Muscle of arm (tissue), 1 donor: ENCODE measurements at regions not wholly inside any gene's neighbourhood (a gene's known extent, or its start where the extent isn't known, plus 50 kb on each side); places are given as distances from the start of the nearest gene placed in this dataset.

ENCODE experiments used
- DNase-seq: peaks from one replicate; pipeline ENCODE4 v3.0.0-alpha.2; 2013

DNA sequence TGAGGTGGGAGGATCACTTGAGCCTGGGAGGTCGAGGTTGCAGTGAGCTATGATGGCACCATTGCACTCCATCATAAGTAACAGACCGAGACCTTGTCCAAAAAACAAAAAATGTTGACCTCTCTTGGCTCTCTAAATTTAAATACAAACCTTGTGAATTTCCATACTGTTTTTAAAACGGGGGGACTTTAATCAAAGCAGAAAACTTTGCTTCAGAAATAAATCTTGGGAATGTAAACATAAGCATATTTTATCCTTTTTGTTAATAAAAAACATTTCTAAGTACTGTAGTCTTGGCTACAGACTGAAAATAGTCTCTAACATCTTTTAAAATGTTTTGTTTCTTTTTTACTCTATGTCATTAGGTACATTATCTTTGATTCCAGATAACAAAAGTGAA is 130.7 kb upstream of the RASSF8 start:
- DNase-seq = no peak

DNA sequence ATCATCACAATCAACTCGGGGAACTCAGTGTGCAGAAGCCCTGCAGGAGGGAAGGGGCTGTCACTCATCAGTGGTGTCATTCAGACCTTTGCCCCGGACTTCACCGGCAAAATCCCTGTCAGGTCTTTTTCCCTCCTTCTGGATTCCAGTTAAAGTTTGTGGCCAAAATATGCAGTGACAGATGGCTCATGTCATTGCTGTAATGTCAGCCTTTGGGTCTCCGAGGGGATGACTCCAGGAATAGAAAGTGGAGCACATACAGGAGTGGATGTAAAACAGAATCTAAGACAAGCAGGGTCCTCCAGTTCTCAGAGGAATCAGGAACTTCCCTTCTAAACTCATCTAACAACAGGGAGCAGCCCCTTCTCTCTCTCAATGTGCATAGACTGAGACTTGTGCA is 130.3 kb upstream of the RASSF8 start:
- DNase-seq = no peak

DNA sequence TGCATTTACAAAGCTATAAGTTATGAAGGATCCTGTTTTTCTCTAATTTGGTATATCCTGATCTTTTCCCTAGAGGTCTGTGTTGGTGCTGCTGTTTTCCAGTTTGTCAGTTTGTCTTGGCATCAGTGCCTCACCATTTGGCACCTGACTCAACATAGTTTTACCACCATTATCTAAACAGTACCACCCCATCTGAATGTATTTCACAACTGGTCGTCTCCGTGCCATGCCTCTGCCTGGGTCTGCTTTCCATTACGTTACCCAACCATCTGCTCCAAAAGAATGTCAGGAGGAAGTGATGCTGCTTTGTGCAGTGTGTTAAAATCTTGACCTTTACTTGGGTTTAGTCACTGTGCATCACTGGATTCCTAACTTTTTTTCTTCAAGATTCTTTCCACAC is 129.3 kb upstream of the RASSF8 start:
- no peak for DNase-seq

DNA sequence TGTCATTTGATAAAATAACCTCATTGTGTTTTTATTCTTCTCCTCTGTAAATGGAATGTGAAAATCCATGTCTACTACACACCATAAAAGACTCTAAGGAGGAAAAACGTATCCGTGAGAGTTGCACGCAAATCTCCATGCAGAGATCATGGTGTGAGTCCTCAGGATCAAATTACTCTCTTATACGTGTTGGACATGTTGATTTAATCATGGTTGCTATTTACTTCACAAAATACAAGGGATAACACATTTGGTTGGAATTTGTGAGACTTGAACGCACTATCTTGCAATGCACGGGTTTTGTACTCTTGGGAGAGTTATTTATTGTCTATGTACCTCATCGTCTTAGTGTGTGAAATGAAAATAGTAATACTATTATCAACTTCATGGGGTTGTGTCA is 128.0 kb upstream of the RASSF8 start:
- DNase-seq = no peak

DNA sequence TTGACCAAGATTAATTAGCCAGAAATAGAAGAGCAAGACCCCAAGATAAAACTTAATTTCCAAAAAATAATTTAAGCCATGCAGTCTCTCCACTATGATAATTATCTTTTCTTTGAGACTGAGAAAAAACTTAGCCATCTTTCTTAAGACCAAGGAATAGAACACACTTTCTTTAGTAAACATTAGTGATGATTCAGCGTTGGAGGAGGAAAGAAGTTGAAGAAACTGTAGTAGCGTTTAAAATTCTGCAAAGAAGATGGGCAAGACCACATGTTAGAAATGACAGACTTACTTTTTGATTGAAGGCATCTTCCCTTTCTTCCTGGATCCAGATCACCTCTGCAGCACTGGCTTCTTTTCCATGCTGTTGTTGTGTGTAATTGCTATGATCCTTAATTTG is 124.8 kb upstream of the RASSF8 start:
- DNase-seq = no peak

DNA sequence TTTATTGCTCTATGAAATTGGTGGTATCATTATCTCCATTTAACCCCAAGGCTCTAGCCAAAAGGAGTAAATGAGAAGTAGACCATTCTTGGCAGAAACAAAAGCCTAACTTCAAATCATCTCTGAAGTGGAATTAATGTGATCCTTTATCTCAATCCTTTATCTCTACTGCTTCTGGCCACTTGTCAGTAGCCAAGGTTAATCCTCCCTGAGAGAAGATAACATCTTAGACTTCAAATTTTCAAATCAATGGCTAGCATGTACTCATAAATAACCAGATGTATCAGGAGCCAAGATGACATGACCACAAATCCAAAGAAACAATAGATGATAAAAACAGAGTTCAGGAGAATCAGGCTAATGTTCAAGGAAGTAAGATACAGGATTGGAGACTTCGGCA is 123.1 kb upstream of the RASSF8 start:
- no peak for DNase-seq

DNA sequence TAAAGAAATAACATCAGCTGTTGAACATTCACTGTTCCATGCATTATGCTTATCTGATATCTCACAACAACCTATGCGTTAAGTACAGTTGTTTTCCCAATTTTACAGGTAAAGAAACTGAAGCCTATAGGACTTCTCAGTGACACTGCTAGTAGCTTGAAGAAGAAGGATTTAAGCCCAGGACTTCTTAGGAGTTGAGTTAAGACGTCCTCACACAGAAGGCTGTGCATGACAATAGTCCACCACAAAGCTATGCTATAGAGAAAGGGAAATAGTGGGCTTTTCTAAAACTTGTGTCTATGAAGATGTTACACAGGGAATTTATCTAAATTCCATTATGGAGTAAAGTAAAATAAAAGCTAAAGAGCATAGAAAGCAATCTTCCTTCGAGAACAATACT is 120.5 kb upstream of the RASSF8 start:
- no peak for DNase-seq

DNA sequence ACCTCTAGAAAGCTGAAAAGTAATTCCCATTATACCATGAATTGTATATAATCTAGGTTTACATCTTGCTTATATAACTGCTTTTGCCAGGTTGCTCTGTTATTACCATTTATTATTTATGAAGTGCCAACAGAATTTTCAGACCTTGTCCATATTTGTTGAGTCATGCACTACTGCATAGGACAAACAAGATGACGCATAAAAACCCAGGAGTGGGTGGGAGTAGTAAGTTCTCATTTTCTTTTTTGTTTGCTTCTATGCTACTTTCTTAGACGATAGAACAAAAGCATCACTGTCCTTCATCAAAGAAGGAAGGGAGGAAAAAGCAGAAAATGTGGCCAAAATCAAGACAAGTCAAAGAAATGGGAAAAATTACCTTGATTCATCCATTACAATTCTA is 119.0 kb upstream of the RASSF8 start:
- no peak for DNase-seq

DNA sequence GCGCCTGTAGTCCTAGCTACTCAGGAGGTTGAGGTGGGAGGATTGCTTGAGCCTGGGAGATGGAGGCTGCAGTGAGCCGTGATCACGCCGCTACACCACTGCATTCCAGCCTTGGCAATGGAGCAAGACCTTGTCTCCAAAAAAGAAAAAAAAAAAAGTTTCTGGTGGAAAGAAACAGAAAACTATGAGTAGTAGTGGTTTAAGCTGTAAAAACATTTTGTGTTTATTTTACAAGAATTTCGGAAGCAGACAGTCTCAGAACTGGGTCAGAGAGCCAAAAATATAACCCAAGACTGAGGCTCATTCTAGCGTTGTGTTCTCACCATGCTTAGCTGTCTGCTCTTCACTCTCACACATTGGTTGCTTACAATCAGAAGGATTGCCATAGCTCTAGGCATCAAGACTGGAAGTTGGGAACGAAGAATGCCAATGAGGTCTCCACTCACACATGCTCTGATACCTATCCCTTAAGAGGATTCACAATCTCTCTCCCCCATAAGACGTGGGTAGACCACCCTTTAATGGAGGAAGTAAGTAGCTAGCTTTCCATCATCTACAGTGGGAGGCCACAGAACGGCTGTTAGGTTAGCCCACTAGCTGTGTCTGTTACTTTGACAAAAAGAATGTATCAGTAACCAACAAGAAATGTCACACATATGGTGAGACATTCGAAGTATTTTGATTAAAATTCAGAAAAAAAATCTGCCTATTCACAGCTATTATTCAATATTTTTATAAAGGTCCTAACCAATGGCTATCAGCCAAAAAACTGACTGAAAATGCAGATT is 117.6 kb upstream of the RASSF8 start:
- no peak for DNase-seq

DNA sequence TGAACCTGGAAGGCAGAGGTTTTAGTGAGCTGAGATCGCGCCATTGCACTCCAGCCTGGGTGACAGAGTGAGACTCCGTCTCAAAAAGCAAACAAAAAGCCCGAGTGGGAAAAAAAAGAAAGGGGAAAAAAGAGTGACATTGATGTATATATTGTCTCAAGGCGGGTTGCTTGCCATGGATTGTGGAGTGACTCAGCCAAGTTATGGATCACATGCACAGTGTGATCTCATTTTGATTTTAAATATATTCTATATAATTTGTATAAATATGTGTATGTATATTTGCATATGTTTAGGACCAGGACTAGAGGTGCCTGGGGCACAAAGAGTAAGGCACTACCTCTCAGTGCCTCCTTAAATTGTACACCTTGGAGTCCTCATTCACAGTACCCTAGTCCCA is 116.2 kb upstream of the RASSF8 start:
- no peak for DNase-seq

DNA sequence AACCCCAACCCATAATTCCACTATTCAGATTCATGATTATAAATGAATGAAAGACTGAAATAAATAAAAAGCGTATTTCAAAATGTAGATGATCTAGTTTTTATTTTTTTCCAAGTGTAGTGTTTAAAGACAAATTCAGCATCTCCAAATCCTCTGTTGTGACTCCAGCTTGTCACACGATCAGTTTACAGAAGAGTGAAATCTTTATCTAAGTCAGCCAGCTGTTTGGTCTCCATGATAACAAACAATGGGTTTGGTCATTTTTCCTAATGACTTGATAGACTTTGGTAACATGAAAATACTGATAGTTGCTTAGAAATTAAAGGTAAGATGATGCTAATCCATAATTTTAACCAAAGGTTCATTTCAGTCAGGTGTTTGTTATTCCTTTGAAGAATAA is 114.5 kb upstream of the RASSF8 start:
- no peak for DNase-seq

DNA sequence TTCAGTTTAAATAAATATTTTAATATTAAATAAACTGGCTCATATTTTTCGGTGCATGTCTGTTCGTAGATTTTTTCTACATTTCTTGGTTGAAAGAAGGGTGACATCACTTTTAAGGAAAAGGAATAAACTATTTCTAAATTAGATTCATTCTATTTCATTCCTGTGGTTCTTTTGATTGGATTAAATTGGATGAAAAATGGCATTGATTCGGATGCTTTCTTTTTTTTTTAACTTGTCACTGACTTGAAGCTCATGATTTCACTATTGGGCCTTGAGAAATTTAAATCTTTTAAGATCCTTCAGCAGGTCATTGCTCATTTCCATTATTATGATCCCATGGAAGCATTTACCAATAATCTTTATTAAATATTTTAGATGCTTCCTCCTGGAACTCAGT is 113.1 kb upstream of the RASSF8 start:
- DNase-seq = no peak

DNA sequence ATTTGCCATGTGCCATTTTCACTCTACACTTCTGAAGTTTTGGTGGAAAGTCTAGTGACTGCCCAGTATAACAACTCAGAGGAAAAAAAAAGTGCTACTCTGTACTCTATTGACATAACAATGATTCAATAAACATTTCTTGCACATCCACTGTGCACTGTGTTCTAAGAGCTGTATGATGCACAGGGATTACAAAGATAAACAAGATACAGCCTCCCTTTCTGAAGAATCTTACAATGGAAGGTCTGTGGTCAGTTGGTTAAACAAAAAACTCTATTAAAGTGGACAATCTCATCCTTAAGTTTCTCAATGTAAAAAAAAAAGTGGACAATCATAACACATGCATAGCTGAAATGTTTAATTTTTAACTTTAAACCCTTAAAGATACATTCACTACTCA is 105.7 kb upstream of the RASSF8 start:
- DNase-seq = no peak

DNA sequence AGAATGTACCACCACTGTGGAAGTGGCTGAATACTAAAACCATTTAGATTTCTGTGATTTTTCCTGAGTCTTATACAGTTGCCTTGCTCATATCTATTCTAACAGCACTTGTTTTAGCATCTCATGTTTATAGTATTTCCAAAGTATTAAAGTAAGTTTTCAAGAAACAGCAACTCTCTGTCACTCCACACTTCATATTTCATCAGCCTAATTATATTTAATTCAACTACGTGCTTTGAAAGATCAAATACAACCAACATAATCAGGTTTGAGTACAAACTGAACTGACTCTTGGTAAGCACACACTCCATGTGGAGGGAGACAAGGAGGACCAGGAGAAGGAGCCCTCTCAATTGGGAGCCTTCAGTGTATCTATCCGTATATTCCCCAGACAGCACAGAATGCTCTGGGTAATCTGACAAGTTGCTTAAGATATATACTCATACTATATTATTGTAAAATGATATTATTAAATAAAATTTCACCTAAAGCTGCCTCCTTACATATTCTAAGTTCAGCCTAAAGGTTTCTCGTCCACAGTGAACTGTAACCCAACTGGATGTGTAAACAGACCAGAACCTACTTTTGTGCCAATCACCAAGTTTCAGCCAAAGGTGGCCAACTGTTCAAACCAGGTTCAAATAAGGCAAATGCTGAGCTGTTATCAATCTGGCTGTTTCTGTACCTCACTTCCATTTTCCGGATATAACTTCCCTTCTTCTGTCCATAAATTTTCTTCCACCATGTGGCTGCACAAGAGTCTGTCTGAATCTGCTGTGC is 105.0 kb upstream of the RASSF8 start:
- DNase-seq = no peak

DNA sequence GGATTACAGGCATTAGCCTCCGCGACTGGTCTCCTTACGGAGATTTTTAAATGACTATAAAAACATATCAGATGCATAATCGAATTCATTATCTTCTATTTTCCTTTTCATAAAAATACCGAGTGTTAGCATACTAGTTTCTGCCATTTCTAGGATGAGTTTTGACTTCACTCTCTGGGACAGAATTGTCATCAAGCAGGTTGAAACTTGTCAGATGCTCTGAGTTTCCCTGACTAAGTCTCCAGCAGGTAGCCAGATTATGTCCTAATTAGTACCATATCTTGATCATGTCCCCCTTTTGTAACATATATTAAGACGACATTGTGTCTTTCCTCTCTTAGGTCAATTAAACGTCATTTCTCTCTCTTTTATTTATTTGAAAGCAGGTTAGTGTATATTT is 103.5 kb upstream of the RASSF8 start:
- DNase-seq = no peak

DNA sequence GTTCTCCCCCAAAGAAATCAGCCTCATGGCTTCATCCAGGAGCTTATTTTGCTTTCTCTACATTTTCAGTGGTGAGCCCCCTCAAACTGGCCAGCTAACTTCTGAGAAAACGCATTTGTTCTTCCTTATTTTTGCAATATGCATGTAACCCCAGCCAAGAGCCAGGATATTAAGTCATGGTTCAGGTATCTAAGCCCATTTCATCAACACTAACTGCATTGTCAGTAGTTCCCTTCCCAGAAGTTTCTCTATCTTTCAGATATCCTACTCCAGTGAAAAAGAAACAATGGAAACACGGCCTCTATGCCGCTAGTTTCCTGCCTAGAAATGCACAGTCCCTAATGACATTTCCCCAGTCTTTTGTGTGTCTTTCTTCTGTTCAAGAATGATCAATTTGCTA is 102.8 kb upstream of the RASSF8 start:
- DNase-seq = no peak

DNA sequence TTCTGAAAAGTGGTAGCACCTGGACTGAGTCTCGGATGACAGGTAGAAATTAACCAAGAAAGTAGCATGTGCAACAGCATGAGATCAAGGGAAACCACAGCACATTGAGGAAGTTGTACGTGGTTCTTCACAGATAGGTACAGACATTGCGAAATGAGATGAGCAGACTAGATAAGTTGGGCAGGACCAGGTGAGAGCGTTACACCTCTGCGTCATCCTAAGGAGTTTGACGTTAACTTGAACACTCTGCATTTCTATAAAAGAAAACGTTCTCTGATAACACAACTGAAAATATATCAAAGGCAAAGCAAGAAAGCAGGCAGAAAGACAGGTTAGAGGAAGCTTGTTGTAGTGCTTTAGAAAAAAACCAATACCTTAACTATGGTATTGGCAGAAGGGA is 98.5 kb upstream of the RASSF8 start:
- DNase-seq = no peak

DNA sequence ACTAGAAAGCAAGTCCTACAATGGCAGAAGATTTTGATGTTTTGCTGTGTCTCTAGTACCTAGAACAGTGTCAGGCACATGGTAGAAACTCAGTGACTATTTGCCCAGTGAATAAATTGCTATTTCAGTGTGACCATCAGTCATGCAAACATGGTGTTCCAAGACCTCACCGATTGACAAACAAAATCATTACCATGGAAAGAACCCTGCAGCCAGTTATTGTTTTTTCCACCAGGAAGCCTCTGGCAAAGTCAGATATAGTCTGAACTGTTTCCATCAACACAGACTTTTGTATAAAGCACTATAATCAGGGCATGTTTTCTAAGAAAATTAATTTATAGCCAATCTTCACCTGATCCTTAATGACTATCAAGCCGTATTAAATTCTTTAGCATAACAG is 97.3 kb upstream of the RASSF8 start:
- no peak for DNase-seq

DNA sequence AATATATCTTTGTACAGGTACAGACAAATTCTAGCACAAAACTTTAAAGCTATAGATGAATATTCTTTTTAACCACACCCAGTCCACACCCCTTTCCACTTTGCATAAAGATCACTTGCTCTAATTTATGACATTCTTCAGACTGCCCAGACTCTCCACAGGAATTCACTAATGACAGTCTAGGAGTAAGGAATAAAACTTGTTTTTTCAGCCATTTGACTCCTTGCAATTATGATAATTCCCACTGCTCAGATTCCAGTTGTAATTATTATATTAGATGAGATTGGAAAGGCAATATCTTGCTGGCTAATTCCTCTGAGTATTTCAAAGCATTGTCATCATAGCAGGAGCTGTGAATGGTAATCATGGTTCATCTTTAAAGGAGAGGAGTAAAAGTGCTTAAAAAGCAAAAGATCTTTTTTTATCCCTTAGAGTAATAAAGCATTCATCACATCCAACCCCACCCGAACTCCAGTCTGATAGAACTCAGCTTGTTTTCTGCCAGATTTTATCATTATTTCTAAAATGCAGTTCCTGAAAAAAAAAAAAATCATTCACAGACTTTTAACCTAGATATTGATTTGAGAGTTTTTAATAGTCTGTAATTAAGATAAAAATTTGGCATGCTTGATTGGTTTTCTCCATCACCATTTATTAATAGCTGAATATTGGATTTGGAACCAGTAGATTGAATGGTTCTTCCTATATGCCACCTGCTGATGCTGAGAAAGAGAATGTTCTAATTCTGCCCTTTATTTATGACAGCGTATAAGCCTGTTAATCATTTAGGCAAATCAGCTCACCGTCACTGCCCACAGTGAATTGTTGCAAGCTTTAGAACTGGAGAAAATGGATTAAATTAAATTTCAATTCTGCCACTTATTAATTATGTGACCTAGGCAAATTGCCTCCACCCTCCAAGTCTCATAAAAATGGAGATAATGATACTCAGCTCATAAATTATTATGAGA is 93.9 kb upstream of the RASSF8 start:
- no peak for DNase-seq

DNA sequence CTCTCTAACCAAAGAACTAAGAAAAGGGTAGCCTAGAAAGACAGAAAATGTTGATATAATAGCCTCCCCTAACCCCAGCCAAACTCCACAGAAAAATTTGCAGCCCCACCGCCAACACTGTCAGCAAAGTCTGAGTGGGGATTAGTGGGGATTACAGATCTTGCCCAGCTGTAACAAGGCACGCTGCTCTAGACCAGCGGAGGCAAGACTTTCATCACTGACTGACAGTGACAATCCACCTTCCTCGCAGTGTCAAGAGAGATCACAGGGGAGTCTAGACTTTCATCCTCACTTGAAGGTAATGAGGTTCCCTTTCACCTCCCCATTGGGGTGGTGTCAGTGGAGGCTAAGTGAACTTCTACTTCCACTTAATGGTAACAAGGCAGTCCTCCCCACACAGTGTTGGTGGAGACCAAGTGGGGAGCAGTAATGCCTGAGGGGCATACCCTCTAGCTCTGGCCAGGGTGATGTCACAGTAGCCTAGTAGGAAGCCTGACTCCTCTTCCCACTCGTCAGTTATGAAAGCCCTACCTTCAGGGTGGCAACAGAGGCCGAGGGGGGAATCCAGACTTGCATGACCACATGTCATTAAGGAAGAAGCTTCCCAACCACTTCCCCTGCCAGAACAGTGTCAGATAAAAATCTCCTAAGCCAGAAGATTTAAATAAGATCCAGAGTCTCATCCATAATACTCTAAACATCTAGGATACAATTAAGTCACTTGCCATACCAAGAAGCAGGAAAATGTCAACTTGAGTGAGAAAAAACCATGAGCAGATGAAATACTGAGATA is 91.7 kb upstream of the RASSF8 start:
- no peak for DNase-seq

DNA sequence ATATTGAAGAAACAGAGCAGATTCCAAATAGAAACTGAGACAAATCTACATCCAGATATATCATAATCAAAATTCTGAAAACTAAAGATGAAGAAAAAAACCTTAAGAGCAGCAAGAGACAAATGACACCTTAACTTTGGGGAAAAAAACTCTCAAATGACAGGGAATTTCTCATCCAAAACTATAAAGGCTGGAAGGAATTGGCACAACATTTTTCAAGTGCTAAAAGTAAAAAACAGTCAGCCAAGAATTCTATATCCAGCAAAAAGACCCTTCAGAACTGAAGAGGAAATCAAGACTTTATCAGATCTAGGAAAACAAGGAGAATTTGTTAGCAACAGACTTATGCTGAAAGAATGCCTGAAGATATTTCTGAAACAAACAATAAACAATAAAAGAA is 90.3 kb upstream of the RASSF8 start:
- DNase-seq = no peak

DNA sequence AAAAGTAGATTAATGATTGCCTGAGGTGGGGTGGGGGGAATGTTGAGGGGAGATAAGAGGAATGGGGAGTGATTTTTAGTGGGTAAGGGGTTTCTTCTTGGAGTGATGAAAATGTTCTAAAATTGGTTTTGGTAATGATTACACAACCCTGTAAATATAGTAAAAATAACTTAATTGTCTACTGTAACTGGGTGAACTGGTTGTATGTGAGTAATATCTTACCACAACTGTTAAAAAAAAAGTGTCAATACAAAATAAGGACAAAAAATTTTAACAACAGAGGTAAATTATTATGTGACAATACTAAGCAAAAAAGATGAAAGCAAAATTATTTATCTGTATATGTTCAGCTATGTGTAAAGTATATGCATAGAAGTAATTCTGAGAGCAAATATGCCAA is 86.3 kb upstream of the RASSF8 start:
- no peak for DNase-seq
